HG02885 (cell line): ENCODE measurements at regions not wholly inside any gene's neighbourhood (a gene's known extent, or its start where the extent isn't known, plus 50 kb on each side); places are given as distances from the start of the nearest gene placed in this dataset.
"Not testable (repeated sequence)": the region's sequence is repeated elsewhere in the genome, so short reads cannot be mapped to it uniquely, and the experiment has no call there.

Experiments used
- ATAC-seq: cut with Tn5 transposase; IDR thresholded peaks from one replicate; pipeline ENCODE4 v1.9.1; 2021; ENCODE audit warnings: mild to moderate bottlenecking; ENCODE audit not compliant: unreplicated experiment, poor library complexity

DNA sequence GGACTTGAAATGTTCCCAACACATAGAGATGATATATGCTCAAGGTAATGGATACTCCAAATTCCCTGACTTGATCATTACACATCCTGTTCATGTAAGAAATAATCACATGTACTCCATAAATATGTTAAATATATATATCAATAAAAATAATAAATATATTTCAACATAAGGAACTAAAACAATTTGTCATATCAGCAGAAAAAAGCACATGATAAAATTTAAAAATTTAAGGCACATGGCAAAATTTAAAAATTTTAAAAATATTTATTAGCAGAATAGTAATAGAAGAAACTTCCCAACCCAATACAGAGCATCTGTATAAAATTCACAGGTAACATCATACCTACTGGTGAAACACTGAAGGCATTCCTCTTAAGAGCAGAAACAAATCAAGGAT, 109.6 kb upstream of the KYNU start:
- ATAC-seq = no peak

- ATAC-seq = no peak
Measured at GRCh38 chr2:142758973-142759372, 118.5 kb upstream of the KYNU start.

- ATAC-seq = no peak
Measured at GRCh38 chr2:142757111-142757510, 120.4 kb upstream of the KYNU start.

DNA sequence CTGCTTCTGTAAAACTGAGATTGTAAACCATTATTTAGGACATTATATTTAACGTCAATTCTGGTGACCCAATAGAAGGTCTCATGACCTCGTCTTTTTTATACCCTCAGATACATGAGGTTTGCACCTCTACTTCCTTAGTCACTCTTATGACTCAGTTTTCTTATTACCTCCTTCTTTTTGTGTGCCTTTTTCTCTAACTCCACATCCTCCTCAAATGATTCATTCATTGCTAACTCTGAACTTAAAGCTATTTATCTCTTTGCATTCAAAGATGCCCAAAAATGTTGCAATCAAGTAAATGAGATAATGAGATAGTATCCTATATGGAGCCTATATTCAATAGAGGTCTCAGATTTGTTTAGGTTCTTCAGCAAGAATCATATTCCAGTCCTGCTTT, 121.0 kb upstream of the KYNU start:
- ATAC-seq = no peak

DNA sequence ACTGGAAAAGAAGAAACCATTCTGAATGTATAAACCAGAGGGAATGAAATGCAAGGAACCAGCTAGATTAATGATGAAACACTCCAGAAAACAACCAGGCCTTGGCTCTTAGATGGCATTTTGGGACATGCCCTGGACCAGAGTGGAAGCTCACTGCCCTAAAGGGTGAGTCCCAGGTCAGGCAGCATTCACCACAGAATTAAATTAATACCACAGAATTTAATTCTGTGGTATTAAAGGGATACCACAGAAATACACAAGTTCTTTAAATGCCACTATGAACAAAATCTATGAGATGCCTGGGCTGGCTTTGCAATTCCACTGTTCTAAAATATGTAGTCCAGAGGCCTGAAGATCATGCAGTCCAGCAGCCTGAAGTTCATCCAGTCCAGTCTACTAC, 122.3 kb upstream of the KYNU start:
- ATAC-seq = no peak

GRCh38 chr2:142754182-142754581, 123.3 kb upstream of the KYNU start:
- ATAC-seq = no peak

- ATAC-seq = no peak
Measured at GRCh38 chr2:142750858-142751257, 126.6 kb upstream of the KYNU start.

DNA sequence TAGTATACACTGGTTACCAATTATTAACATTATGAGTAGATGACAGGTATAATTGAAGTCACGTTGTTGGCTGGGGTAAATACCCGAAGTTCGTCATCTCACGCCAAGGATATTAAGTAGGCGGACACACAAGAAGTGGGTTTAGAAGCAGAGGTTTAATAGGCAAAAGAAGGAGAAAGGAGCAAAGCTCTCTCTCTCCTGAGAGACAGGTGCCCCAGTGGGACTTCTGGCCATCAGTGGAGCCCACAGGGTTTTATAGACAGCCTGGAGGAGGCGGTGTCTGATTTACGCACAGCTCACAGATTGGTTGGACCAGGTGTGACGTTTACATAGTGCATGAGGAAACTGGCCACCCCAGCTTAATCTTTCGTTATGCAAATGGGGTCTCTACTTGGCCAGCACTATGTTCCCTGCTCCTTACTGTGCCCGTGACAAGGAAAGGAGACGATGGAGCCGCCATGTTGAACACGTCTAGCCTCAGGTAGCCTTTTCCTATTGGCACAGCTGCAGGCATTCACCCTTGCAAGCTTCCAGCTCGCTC, 128.8 kb upstream of the KYNU start:
- no peak for ATAC-seq

GRCh38 chr2:142745691-142746090, 131.8 kb upstream of the KYNU start:
- no peak for ATAC-seq

- no peak for ATAC-seq
Measured at GRCh38 chr2:142742371-142743214, 134.9 kb upstream of the KYNU start.

DNA sequence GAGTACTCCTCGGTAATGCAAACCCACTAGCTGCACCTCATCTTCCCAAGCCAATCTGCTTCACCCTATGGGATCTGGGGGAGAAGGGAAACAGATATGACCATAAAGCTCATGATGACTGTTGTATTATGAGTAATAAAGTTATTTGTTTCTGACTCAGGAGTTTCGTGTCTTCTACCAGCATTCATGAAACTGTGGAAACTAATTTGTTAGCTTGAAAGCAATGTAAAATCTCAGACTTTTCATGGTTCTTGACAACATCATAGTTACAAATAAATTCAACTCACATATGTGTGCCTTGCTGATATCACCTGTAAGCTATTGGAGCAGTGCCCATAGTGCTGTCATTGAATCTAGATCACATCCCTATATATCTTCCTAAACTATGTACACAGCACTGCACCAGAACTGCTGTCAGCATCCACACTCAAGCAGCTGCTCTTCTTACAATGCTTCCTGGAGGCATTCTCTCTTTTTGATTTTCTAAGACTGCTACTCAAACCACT, 135.6 kb upstream of the KYNU start:
- ATAC-seq = peak; percentile 79

GRCh38 chr2:142734770-142735169, 142.7 kb upstream of the KYNU start:
- ATAC-seq = no peak

DNA sequence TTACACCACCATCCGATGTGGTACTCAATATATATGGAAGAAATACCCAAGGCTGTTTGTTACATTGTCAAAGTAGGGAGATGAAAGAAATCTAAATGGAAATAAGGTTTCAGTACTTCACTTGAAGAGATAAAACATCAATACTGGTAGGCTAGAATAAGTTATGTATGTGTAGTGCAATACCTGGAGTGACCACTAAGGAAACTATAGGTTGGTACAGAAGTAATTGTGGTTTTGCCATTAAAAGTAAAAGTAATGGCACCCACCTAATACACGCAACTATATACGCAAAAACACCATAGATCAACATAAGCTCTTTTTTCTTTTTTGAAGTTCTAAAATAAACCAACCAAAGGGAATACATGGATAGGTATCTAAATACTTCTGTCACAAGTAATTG, 143.2 kb upstream of the KYNU start:
- peak; percentile 54 for ATAC-seq

DNA sequence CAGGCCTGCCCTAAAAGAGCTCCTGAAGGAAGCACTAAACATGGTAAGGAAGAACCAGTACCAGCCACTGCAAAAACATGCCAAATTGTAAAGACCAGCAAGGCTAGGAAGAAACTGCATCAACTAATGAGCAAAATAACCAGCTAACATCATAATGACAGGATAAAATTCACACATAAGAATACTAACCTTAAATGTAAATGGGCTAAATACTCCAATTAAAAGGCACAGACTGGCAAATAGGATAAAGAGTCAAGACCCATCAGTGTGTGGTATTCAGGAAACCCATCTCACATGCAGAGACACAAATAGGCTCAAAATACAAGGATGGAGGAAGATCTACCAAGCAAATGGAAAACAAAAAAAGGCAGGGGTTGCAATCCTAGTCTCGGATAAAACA, 147.7 kb upstream of the KYNU start:
- not testable (repeated sequence) for ATAC-seq

GRCh38 chr2:142727821-142728478, 149.5 kb upstream of the KYNU start:
- ATAC-seq = not testable (repeated sequence)

DNA sequence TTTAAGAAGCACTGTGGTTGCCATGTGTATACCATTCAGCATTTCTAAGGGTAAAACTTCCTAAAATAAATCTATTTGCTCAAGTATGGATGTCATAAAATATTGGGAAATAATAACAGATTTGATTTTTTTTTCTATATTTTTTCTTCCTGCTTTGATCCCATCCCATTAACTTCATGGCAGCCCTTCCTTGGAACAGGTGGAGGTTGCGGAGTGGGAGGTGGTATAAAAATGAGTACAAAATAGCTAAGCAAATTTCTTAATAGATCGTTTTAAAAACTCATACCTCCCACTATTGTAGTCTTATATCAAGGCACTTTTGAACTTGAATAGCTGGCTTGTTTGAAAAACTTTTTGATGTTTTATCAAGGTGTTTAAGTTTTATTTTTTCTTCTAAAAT, 152.1 kb upstream of the KYNU start:
- ATAC-seq = peak; percentile 4

DNA sequence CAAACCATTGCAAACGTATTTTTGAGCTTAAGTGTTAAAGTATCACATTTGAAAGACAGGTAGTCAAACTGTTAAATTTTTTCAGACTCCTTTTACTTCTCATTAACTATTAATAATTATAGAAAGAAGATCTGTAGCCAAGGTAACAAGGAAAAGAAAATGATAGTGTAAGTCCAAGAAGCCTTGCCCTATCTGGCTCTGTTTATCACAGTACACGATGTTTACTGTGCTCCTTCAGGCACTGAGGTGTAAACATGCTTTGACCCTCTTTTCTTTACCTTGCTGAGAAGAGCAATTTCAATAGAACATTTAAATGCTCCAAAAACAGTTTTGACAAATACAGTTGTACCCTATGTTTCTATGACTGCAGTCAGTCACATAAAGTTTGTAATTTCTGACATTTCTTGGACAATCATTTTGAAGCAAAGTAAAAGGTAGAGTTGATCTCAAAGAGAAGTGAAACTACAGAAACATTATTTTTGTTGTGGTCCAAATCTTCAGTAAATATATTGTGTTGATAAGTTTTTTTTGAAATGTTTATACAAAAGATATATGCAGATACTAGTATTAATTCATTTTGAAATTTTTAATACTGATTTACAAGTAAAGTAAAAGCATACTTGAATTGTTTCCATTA, 152.6 kb upstream of the KYNU start:
- ATAC-seq = peak; percentile 50

DNA sequence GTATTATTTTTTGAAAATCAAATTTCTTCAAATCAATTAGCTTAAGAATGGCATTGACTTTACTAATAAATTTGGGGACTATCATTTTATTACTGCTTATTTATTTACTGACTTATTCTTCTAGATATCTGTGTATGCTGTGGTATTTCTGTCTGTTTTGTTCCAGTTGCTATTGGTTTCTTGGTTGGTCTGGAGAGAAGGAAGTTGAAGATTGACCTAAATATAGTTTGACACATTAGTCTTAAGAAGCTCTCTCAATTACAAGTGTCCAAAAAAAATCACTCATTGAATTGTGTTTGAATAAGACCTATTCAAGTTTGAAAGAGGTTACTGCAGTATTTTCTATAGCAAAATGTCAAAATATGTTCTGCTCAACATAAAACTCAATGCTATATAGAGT, 153.3 kb upstream of the KYNU start:
- ATAC-seq = peak; percentile 38

DNA sequence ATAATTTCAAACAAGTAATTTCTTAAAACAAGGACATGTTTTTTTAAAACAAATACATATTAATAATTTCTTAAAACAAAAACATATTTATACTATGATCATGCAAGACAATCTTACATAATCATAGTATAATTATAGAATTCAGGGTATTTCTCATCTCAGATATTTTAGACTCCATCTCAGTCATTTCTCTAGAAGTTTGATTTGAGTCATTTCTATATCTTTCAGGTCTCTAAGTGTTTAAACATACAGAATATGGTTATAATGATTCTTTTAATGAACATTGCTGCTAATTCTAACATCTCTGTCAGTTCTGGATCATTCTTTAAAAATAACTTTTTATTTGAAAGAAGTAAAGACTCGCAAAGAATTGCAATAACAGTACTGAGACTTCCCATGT, 154.2 kb upstream of the KYNU start:
- ATAC-seq = peak; percentile 56

- no peak for ATAC-seq
Measured at GRCh38 chr2:142722569-142722968, 154.9 kb upstream of the KYNU start.

- ATAC-seq = no peak
Measured at GRCh38 chr2:142722086-142722485, 155.4 kb upstream of the KYNU start.
